Middle frontal gyrus (tissue), 1 donor: ENCODE measurements at regions not wholly inside any gene's neighbourhood (a gene's known extent, or its start where the extent isn't known, plus 50 kb on each side); places are given as distances from the start of the nearest gene placed in this dataset.

Experiments used
- DNase-seq: peaks from one replicate; pipeline ENCODE4 v3.0.0-alpha.2; 2015; ENCODE audit warnings: low spot score; ENCODE audit errors: extremely low spot score

DNA sequence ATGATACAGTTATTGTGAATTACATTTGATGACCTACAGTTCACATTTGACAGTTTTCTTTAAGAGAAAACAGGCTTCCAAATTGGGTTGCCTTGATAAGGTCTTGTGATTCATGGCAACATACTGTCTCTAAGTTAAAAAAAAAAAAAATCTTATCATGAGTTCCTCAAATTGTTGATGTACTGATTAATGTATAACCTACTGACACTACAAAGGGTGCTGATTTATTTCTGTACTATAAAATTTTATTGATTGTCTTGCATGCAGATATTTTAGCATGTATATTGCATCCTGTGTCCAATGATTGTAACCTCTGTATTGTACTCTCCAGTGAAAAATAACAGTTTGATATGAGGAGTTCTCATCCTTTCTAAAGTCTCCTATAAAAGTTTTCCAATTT, 197.3 kb upstream of the IVNS1ABP start:
- no peak for DNase-seq

DNA sequence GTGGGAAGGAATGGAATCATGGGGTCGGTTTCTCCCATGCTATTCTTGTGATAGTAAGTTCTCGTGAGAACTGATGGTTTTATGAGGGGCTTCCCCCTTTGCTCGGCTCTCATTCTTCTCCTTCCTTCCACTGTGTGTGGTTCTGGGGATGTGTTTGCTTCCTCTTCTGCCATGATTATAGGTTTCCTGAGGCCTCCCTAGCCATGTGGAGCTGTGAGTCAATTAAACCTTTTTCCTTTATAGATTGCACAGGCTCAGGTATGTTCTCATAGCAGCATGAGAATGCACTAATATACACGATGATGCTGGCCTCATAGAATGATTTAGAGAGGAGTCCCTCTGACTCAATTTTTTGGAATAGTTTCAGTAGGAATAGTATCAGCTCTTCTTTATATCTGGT, 195.4 kb upstream of the IVNS1ABP start:
- no peak for DNase-seq

DNA sequence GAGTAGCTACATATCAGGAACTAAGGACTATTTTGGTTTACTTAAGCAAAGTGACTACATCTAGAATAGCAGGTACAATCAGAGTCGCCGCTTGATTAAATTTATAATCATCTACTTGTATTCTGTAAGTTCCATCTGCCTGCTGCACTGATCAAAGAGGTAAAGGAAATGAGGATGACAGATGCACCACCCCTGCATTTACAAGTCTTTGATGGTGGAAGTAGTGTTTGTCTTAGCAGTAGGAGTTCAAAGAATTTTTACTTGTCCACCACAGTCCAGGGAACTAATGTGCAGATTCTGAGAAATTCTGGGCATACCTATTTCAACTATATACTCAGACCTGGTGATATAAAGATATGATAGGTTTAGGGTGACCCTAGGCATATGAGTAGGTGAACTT, 184.1 kb upstream of the IVNS1ABP start:
- no peak for DNase-seq

DNA sequence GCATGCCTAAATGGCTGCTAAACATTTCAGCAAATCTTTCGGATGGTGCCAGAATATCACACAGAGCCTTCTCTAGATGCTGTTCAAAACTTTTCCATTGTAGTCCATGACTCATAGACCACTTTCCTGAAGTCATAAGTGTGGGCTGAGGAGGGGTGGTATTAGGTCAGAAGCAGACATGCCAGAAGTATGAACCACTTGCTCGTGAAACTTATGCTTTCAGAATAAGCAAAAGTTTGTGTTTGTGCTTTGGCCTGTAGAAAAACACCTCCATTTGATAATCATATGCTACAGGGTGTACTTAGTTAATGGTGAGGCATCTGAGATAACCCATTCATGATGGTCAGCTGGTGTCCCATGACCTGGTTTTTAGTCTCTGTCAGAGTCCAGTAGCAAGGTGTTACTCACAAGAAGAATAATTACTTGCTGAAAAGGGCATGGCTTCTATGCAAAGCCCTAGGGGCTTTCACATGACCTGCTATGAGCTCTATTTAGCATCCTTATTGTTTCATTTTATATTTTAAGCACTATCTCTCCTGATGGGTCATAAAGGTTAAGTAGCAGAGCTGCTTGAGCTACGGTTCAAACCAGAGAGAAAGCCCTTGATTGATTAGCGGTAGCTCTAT, 183.1 kb upstream of the IVNS1ABP start:
- DNase-seq: no peak

DNA sequence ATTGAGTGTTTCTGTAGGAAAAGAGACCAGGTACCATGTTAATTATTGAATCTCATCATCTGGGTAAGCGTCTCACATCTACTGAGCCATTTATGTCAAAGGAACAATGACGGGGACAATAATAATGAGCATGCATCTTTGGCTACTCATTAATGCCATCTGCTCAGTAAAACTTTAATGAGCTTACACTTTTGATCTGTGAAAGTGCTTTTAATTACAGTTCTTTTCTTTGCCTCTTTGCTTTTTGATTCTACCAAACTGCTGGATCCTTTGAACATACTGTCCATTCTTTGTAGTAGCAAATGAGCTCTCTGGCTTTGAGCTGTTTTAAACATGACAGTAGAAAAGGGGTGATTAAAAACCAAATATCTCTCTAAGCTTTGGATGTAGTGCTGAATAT, 181.2 kb upstream of the IVNS1ABP start:
- DNase-seq: no peak

DNA sequence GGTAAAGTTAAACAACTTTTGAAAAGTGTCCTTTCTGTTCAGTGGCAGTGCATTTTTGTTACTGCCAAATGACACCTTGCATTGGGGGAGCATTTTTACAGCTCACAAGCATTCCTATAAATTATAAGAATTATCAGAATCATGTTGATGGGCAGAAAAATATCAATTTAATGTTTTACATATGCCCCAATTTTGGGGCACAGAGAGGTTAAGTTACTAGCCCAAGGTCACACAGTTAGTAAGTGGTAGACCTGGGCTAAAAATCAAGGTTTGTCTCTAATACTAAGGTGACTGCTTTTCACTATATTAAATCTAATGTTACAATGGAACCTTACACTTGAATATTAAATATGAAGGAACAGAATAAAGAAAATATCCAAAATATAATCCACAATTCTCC, 180.1 kb upstream of the IVNS1ABP start:
- DNase-seq: no peak

DNA sequence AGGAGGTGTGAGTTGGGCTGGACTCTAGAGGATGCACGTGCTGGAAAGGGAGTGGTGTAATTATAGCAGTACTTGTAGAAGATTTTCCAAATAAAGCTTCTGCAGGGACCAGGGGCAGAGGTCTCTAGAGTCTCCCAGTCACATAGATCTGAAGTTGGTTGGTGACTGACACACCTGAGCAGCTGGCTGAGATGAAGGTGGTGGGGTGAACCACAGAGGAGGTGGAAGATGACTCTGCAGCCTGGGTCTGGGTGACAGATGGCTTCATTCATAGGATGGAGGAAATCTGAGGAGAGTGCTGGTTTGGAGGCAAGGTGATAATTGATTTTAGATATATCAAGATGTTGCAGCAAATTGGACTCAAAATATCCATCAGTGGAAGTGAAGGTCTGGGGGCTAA, 178.9 kb upstream of the IVNS1ABP start:
- no peak for DNase-seq

DNA sequence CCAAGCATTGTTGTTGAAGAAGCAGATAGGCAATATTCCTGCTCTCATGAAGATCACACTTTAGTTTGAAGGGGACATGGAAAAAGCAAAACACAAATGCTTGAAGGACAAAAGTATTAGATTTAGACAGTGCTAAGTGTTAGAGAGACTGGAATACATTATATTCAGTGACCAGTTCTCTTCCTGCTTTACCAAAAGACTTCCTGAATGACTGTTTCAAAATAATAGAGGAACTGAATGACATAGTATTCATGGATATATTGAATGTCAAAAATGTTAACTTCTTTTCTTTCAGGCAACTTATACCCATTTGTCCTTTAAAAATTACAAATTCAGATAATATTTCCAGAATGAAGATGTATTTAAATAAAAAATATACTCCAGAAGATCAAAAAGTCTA, 178.0 kb upstream of the IVNS1ABP start:
- no peak for DNase-seq

DNA sequence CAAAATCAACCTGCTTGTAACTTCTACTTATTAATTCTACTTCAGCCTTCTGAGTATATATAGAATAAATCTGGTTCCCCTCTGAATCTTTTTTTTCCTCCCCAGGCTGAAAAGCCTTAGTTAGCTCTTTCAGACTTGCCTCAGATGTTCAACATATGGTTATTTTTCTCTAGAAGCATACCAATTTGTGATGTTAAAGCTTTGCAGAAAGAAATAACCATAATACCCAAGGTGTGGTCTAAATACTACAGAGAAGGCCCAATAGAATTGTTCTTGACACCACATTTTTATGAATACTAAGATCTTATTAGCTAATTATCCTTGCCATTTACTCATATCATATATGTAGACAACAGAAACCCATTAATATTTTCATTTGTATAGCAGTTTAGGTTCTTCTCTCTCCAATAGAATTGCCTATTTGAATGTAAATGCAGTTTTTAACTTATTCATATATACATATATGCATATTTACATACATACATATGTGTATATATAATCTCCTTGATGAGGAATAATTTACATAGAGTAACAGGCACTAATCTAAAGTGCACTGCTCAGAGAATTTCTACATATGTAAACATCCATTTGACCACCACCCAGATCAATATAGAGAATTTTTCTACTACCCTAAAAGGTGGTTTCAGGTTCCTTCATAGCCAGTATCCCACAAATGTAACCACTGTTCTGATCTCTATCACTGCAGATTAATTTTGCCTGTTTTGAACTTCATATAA, 175.2 kb upstream of the IVNS1ABP start:
- DNase-seq: no peak

DNA sequence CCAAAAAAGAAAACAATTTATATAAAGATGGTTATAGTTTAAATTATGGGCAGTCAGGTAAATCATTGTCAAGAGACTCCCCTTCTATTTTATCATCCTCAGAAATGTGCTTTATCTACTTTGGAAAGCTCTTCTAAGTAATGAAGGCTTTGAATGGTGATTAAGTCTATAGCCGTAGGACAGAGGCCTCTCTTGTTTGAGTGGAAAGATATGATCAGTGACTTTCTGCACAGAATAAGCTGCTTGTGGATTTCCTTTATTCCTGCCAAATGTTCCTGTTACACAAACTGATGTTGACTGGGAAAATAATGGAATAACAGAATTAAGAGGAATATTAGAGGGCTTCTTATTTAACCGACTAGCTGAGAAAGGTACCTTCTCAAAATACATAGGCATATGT, 174.6 kb upstream of the IVNS1ABP start:
- no peak for DNase-seq

DNA sequence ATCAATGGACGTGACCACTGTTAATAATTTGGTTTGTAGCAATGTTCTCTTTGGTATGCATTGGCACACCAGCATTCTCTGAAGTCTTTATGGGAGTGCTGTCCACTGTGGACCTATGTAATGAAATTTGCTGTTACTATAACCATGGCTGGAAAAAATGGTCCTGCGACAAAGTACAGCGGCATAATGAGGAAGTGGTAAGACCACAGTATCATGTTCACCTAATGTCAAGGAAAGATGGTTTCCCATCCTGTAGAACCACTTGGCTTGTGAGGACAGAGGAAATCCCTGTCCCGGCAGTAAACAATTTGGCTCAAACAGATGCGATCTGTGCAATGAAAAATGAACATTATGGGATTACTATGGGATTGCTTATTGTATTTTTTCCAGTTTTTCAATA, 173.9 kb upstream of the IVNS1ABP start:
- no peak for DNase-seq

DNA sequence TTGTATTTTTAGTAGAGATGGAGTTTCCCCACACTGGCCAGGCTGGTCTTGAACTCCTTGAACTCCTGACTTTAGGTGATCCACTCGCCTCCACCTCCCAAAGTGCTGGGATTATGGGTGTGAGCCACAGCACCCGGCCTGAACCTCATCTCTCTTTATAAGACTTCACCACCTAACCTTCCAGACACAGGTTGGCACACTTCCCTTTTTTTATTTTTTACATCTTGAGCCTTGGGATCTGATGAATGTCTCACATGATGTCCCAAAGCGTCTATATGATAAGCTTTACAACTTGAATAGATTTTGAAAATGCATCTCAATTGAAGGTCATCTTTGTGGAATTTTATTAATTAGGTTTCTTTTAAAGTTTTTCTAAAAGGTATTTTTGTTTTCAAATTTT, 172.4 kb upstream of the IVNS1ABP start:
- DNase-seq: no peak

DNA sequence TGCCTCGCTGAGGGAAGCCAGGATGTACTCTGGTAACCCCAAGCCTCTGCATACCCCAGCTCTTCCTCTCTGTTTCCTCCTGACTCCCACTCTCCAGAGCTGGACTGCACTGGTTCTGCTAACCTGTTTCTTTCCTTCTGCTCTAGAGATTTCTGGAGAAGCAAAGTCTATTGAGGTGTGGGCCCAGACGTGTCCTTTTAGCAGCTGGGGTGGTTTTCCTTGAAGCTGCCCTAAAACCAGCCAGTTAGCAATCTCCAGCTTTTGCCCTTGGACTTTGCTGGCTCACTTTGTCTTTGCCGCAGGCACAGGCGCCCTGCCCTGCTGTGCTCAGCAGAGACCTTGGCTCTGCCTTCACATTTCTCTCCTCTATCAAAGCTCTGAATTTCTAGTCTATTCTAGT, 171.8 kb upstream of the IVNS1ABP start:
- no peak for DNase-seq

DNA sequence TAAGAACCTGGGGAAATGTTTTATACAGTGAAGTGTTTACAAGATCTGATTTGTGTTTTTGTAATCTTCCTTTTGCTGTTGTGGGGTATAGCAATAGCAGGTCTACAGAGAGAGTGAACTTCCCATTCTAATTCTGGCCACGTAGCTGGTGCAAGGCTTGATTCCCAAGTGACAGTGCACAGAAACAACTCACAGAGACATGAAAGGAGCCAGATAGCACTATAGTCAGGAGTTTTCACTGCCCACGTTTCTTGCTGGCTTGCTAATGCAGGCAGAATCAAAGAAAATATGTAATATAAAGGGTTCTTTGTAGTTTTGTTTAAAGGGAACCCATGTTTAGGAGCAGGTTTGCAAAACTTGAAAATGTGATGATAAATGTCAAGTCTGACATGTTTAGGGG, 170.9 kb upstream of the IVNS1ABP start:
- no peak for DNase-seq

DNA sequence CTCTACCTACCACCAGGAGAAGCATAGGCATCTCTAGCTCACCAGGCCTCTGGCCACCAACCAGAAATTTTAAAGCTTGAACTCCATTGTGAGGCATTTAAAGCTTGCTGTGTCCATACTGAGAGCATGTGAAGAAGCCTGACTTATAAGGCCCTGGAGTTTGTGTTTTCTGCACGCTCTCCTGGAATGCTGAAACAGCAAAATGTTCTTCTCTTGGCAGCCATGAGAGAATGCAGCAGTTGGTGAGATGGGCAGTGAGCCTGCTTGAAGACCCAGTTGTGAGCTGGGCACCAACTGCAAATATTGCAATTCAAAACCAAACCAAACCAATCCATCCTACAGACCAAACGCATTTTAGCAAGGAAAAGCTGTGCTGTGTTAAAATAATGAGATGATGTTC, 170.0 kb upstream of the IVNS1ABP start:
- no peak for DNase-seq

DNA sequence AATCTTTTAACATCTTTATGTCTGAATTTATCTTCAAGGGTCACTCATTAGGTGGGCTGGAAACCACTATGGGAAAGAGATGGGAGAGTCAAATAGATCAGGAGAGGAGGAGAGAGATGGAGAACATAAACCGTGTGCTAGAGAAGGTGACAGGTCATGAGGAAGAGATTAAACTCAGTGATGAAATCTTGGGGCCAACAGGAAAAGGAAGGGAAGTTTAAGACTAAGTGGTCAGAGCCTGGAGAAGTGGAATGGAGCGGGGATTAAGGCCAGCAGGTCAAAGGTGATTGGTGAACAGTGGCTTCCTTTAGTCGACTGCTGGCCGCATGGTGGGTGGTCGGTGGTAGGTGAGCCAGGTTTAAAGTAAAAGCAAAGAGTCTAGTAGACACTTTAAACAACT, 169.3 kb upstream of the IVNS1ABP start:
- no peak for DNase-seq

DNA sequence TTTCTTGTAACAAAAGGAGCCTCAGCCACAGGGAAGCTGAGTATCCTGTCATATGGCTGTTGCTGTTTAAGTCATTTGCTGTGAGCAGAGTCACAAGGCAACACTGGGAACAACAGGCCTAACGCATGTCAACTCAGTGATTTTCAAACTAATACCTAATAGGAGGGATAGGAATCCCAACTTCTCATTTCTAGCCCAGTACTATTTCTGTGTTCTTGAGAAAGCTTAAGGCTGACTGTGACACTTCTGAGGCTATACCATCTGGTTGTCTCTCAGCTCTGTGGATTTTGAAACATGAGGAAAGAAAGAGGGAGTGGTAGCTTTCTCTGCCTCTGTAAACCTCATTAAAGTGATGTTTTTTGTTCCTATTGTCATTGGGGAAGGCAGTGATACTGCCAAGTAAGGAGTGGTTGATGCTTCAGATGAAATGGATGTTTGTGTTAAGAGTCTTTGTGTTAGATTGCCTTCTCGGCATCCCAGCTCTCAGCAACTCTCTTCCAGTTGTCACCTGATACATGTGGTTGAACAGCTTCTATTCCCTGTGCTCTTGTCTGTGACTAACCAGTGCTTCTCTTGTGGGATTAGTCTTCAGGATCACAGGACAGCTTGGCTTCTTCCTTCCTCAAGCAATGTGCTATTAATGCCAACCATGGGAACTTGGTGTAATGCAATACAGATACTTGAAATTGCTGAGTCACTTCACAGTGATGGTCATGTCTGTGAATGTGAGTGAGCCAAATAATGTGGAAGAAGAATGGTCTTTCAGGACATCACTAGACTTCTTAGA, 166.8 kb upstream of the IVNS1ABP start:
- no peak for DNase-seq

DNA sequence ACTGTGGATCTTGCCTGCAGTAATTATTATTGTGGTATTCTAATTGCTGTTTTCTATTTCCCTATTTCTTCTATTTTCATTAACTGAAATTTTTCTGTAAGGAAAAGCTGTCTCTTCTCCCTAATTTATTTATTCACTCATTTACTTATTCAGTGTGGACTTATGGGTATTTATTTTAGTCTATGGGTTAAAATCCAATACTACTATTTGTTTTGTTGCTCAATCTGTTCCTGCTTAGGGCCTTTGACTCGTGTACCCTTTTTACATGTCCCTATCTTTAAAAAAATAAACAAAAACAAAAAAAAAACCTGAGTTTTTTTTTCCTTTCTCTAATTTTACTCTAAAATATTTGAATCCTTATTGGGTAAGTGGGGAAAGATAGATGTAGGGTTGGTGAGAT, 166.2 kb upstream of the IVNS1ABP start:
- DNase-seq: no peak

DNA sequence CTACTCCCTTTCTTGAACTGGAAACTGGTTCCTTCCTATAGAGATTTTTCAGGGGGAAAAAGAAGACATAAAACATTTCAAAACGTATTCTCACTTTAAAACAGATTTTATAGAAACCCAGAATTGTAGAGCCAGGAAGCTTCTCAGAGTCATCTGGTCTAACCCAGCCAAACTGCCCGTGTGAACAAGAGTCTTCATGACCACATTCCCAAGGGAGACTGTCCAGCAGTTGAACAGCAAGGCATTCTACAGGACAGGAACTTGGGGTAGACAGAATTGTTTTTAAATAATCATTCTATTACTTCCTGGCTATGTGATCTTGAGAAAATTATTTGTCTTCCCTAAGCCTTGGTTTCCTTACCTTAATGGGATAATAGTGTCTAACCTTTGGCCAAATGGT, 163.5 kb upstream of the IVNS1ABP start:
- DNase-seq: no peak

DNA sequence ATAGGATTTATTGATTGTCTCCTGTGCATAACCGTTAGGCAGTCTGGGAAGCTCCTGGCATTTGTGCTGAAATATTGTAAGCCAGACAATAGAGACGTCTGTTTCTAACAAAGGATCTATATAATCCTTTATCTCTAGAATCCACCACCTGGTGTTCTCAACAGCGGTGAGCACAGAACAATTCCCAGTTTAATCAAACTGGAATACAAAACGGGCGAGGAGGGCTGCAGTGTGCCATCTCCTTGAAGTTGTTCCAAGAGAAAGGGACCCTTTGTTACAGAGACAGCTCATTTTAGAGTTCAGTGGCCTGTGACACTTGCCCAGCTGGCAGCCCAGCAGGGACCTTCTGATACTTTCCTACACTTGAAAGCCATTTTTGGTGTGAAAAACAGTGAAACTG, 162.8 kb upstream of the IVNS1ABP start:
- no peak for DNase-seq

DNA sequence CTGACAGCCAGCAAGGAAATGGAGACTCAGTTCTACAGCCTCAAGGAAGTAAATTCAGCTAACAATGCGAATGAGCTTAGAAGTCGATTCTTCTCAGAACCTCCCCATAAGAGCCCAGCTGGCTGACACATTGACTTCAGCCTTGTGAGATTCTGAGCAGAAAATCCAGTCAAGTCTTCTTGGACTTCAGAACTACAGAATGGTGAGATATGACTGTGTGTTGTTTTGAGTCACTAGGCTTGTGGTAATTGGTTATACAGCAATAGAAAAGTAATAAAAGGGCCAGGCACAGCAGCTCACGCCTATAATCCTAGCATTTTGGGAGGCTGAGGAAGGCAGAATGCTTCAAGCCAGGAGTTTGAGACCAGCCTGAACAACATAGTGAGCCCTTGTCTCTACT, 161.8 kb upstream of the IVNS1ABP start:
- DNase-seq: no peak
